DND-41 (cell line): ENCODE measurements at regions not wholly inside any gene's neighbourhood (a gene's known extent, or its start where the extent isn't known, plus 50 kb on each side); places are given as distances from the start of the nearest gene placed in this dataset.

ENCODE experiments used
- ATAC-seq: fragments of 200-7000 bp; cut with Tn5 transposase; 3 replicates; pipeline ENCODE4 v1.9.1; 2021; ENCODE audit warnings: low read depth; ENCODE audit not compliant: insufficient read depth
- DNase-seq: peaks from one replicate; pipeline ENCODE4 v3.0.0-alpha.2; 2020
- H2AFZ ChIP-seq: 2 replicates; pipeline ENCODE4 v1.6.0; 2012; ENCODE audit warnings: low read depth, low read length
- H3K27ac ChIP-seq: 2 replicates; pipeline ENCODE4 v1.5.1; 2012; ENCODE audit warnings: low read length, inconsistent platforms
- H3K27me3 ChIP-seq: fragments of 200-600 bp; sonication (generic); 2 replicates; pipeline ENCODE4 v1.6.0; 2012; ENCODE audit warnings: low read length, mild to moderate bottlenecking, inconsistent platforms; ENCODE audit not compliant: insufficient read depth, poor library complexity
- H3K36me3 ChIP-seq: 2 replicates; pipeline ENCODE4 v1.5.1; 2012; ENCODE audit warnings: low read length, inconsistent platforms; ENCODE audit not compliant: insufficient read depth
- H3K4me1 ChIP-seq: 2 replicates; pipeline ENCODE4 v1.5.1; 2012; ENCODE audit warnings: mild to moderate bottlenecking, low read length; ENCODE audit not compliant: insufficient read depth
- H3K4me2 ChIP-seq: 2 replicates; pipeline ENCODE4 v1.6.0; 2012; ENCODE audit warnings: mild to moderate bottlenecking, moderate library complexity, low read length, inconsistent platforms; ENCODE audit not compliant: insufficient read depth
- H3K4me3 ChIP-seq, 2 experiments: fragments of 200-600 bp in 1 of 2; shearing (Covaris generic) in 1 of 2; 2 replicates each; pipeline ENCODE4 v1.5.1; 2012 to 2016; ENCODE audit warnings: inconsistent platforms in 2 of 2, low read length in 2 of 2, mild to moderate bottlenecking in 2 of 2, low read depth in 1 of 2, moderate library complexity in 1 of 2
- H3K79me2 ChIP-seq: 2 replicates; pipeline ENCODE4 v1.6.0; 2012; ENCODE audit warnings: low read length, inconsistent platforms; ENCODE audit not compliant: insufficient read depth
- H3K9ac ChIP-seq: 2 replicates; pipeline ENCODE4 v1.6.0; 2012; ENCODE audit warnings: low read depth, mild to moderate bottlenecking, inconsistent platforms, low read length, moderate library complexity
- H3K9me3 ChIP-seq: 2 replicates; pipeline ENCODE4 v1.5.1; 2012; ENCODE audit warnings: low read length, moderate library complexity, mild to moderate bottlenecking, inconsistent platforms; ENCODE audit not compliant: insufficient read depth, severe bottlenecking
- H4K20me1 ChIP-seq: 2 replicates; pipeline ENCODE4 v1.6.0; 2012; ENCODE audit warnings: low read length; ENCODE audit not compliant: insufficient read depth
- CTCF ChIP-seq: IDR thresholded peaks from 2 replicates; pipeline ENCODE4 v1.5.1; 2012; ENCODE audit warnings: borderline replicate concordance, low read length, moderate library complexity, mild to moderate bottlenecking; ENCODE audit not compliant: poor library complexity, severe bottlenecking; ENCODE audit errors: extremely low read depth
- EZH2 ChIP-seq: IDR thresholded peaks from 3 replicates; pipeline ENCODE4 v1.6.1; 2012; ENCODE audit warnings: borderline replicate concordance, low read depth, mild to moderate bottlenecking, moderate library complexity, low read length, inconsistent platforms; ENCODE audit not compliant: severe bottlenecking

DNA sequence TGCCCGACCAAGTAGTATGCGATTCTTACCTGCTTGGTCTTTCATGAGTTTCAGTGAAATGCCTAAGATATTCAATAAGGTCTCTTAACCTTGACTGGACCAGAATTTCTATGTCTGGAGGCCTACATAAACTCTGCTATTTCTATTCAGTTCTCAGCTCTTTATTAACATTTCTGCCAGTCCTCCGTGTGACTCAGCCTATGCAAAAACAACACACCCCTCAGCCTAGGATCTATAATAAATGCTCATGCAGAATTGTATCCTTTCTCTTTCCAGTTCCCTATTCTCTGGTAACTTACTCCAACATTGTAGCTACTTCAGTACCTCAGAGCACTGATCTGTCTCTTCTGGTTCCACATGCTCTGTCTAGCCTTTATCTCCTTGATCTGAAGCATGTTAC lies 1507.4 kb downstream of the CDH11 start:
- Histone ChIP-seq H3K79me2 (no peaks in the 10 kb centered on the region), H3K27me3 (no peaks in the 10 kb centered on the region), H3K4me3 (no peak overlapping the region), H4K20me1 (no peaks in the 10 kb centered on the region), H3K27ac (no peak overlapping the region), H3K4me2 (no peak overlapping the region), H3K4me1 (no peaks in the 10 kb centered on the region), H3K9me3 (peaks cover 4% of the 10 kb centered on the region), H2AFZ (no peak overlapping the region), H3K9ac (no peak overlapping the region), H3K36me3 (no peaks in the 10 kb centered on the region)
- no peak for ATAC-seq
- DNase-seq: no peak
- TF ChIP-seq CTCF: no peak
- TF ChIP-seq EZH2: no peak

DNA sequence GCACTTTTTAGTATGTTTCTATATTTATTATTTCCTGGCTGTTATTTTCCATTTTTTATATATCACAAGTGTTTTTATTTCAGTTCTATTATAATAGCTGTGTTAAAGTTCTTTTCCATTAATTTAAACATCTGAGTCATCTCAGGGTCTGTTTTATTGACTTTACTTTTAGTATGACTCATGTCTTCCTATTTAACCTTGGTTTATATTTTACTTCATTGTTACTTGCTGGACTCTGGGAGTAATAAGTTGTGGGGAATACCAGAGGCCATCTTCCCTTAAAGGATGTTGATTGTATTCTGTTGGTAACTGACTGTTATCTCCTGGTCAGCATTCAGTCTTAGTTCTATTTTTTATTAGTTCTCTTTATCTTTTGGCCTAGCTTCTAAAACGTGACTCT lies 1508.2 kb downstream of the CDH11 start:
- no peaks in the 10 kb centered on the region for H3K4me1 ChIP-seq
- H3K9me3 ChIP-seq: peaks cover 4% of the 10 kb centered on the region
- no peak overlapping the region for H3K27ac ChIP-seq
- H3K36me3 ChIP-seq: no peaks in the 10 kb centered on the region
- H4K20me1 ChIP-seq: no peaks in the 10 kb centered on the region
- DNase-seq: no peak
- TF ChIP-seq CTCF (no peak), EZH2 (no peak)
- H2AFZ ChIP-seq: no peak overlapping the region
- H3K4me2 ChIP-seq: no peak overlapping the region
- H3K79me2 ChIP-seq: no peaks in the 10 kb centered on the region
- no peak overlapping the region for H3K9ac ChIP-seq
- ATAC-seq: no peak
- H3K27me3 ChIP-seq: no peaks in the 10 kb centered on the region
- no peak overlapping the region for H3K4me3 ChIP-seq

DNA sequence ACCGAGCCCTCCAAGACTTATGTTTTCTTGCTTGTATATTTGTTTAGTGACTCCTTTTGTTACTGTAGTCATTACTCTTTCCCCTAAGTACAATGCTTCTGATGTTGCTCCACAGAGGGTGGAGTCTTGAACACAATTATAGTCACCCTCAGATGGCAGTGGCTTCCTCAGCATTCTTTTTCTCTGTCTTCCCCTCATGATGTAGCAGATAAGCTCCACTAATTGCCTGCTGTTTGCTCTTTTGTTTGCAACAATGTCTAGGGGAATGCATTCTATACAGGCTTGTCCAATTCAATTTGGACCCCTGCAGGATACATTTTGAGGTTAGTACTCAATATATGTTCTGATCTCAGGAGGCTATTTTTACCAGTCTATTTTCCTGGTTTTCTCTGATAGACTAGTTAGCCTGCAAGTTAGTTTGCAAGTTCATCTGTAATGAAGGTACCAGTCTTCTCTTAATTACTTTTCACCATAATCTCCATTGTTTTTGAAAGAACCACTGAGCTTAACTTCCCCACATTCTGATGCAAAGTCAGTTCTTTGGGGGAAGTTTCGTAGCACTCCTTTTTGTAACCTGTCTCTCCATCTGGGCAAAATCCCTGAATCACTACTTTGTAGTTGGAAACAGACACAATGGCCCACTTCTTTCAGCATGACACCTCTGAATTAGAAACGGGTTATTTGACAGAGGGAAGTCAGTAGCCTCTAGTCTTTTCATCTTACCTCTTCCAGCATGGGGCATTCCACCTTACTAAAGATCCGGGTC lies 1509.2 kb downstream of the CDH11 start:
- no peak for DNase-seq
- no peaks in the 10 kb centered on the region for H3K79me2 ChIP-seq
- H3K4me3 ChIP-seq: no peak overlapping the region
- no peak overlapping the region for H3K4me2 ChIP-seq
- no peak for ATAC-seq
- no peak for TF ChIP-seq EZH2
- no peak for TF ChIP-seq CTCF
- H3K27ac ChIP-seq: no peak overlapping the region
- H4K20me1 ChIP-seq: no peaks in the 10 kb centered on the region
- H3K9ac ChIP-seq: no peak overlapping the region
- peaks cover 4% of the 10 kb centered on the region for H3K9me3 ChIP-seq
- no peaks in the 10 kb centered on the region for H3K4me1 ChIP-seq
- H3K36me3 ChIP-seq: no peaks in the 10 kb centered on the region
- no peak overlapping the region for H2AFZ ChIP-seq
- H3K27me3 ChIP-seq: no peaks in the 10 kb centered on the region

DNA sequence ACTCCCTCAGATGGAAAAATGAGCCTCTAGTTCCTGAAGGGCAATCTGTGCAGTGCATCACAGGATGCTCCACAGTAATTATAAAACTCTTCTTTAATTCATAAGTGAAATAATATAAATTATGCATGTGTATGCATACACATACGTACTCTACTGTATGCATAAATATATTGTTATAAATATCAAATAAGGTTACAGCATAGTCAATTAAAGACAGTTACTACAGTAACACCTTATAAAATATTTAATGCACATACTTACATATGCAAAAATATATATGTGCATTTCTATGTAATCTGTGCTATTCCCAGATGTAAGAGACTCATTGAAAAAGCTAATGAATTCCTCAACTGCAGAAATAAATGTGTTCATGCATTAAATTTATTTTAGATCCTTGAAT lies 1515.1 kb downstream of the CDH11 start:
- DNase-seq (no peak), ATAC-seq (no peak)
- no peaks in the 10 kb centered on the region for H3K27me3 ChIP-seq
- H3K9me3 ChIP-seq: no peaks in the 10 kb centered on the region
- H3K27ac ChIP-seq: no peak overlapping the region
- H2AFZ ChIP-seq: no peak overlapping the region
- no peak overlapping the region for H3K4me2 ChIP-seq
- no peaks in the 10 kb centered on the region for H3K4me1 ChIP-seq
- H3K79me2 ChIP-seq: no peaks in the 10 kb centered on the region
- H3K4me3 ChIP-seq: no peak overlapping the region
- TF ChIP-seq EZH2 (no peak), CTCF (no peak)
- no peaks in the 10 kb centered on the region for H3K36me3 ChIP-seq
- no peaks in the 10 kb centered on the region for H4K20me1 ChIP-seq
- no peak overlapping the region for H3K9ac ChIP-seq
